ENCODE measurements at regions not wholly inside any gene's neighbourhood (a gene's known extent, or its start where the extent isn't known, plus 50 kb on each side); places are given as distances from the start of the nearest gene placed in this dataset.

GRCh38 chr5:81898403-81898802 is 73.4 kb upstream of the ATG10 start:
- no peak overlapping the region for H3K4me3 ChIP-seq
- H3K4me1 ChIP-seq = no peaks in the 10 kb centered on the region
- peaks cover 0 to 3% (median 0%) of the 10 kb centered on the region in 4 donors for H3K9me3 ChIP-seq
- no peak for DNase-seq
- H3K27ac ChIP-seq = no peak overlapping the region
- H3K36me3 ChIP-seq = no peaks in the 10 kb centered on the region
- TF ChIP-seq, protein P1, sequence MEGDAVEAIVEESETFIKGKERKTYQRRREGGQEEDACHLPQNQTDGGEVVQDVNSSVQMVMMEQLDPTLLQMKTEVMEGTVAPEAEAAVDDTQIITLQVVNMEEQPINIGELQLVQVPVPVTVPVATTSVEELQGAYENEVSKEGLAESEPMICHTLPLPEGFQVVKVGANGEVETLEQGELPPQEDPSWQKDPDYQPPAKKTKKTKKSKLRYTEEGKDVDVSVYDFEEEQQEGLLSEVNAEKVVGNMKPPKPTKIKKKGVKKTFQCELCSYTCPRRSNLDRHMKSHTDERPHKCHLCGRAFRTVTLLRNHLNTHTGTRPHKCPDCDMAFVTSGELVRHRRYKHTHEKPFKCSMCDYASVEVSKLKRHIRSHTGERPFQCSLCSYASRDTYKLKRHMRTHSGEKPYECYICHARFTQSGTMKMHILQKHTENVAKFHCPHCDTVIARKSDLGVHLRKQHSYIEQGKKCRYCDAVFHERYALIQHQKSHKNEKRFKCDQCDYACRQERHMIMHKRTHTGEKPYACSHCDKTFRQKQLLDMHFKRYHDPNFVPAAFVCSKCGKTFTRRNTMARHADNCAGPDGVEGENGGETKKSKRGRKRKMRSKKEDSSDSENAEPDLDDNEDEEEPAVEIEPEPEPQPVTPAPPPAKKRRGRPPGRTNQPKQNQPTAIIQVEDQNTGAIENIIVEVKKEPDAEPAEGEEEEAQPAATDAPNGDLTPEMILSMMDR (IDR thresholded peaks at IDR 0.05) = no peak
- H3K27me3 ChIP-seq = no peaks in the 10 kb centered on the region

- H3K4me1 ChIP-seq = no peaks in the 10 kb centered on the region
- no peak overlapping the region for H3K27ac ChIP-seq
- no peaks in the 10 kb centered on the region for H3K27me3 ChIP-seq
- no peak for TF ChIP-seq POLR2A (IDR thresholded peaks at IDR 0.05)
- TF ChIP-seq, protein P1 (IDR thresholded peaks at IDR 0.05) = no peak
- DNase-seq = no peak
- peaks cover 0 to 3% (median 0%) of the 10 kb centered on the region in 4 donors for H3K9me3 ChIP-seq
- H3K36me3 ChIP-seq = no peaks in the 10 kb centered on the region
- H3K4me3 ChIP-seq = no peak overlapping the region
Measured at GRCh38 chr5:81896764-81897163, 75.1 kb upstream of the ATG10 start.

DNA sequence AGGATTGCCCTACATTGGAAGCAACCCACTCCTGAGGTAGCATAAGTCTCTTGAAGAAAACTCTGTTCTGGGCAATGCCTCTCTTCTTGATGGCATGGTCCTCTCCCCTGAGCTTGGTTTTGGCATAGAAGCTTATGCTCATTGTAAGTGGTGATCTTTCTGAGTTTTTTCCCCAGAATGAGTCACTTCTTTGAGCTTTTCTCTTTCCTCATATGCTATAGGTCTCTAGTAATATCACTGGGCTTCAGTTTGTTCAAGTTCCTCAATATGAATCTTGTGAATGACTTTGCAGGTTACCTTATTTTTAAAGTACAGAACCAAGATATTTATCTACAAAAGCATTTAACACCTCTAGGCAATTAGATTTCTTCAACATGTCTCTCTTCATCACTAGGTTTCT is 76.5 kb upstream of the ATG10 start:
- Histone ChIP-seq H3K27me3 (no peaks in the 10 kb centered on the region), H3K27ac (no peak overlapping the region), H3K9me3 (no peaks in the 10 kb centered on the region), H3K4me3 (no peak overlapping the region), H3K4me1 (no peaks in the 10 kb centered on the region), H3K36me3 (no peaks in the 10 kb centered on the region)
- DNase-seq = no peak
- no peak for TF ChIP-seq POLR2A (IDR thresholded peaks at IDR 0.05)
- TF ChIP-seq, protein P1 (IDR thresholded peaks at IDR 0.05) = no peak

DNA sequence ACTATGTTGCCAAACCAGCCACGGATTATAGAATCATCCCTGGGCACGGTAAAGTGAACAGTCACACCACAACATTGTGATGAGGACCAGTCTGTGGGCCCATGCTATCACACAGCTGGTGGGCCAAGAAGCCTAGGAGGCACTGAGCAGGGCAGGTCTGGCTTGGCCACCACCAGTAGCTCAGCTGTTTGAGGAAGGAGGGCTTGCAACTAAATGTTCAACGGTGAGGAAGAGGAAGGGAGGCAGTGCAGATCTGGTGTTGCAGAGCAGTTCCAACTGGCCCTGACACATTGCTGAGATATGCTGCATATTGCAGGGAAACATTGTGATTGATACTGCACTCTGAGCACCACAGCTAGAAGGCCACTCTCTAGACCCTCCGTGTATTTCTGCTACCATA is 77.9 kb upstream of the ATG10 start:
- H3K9me3 ChIP-seq = no peaks in the 10 kb centered on the region
- H3K4me1 ChIP-seq = no peaks in the 10 kb centered on the region
- no peaks in the 10 kb centered on the region for H3K36me3 ChIP-seq
- no peak for TF ChIP-seq POLR2A (IDR thresholded peaks at IDR 0.05)
- TF ChIP-seq, protein P1 (IDR thresholded peaks at IDR 0.05) = no peak
- no peak for DNase-seq
- no peak overlapping the region for H3K27ac ChIP-seq
- H3K4me3 ChIP-seq = no peak overlapping the region
- H3K27me3 ChIP-seq = no peaks in the 10 kb centered on the region

GRCh38 chr5:81884871-81885270 is 87.0 kb upstream of the ATG10 start:
- Histone ChIP-seq H3K36me3 (no peaks in the 10 kb centered on the region), H3K4me3 (no peak overlapping the region), H3K27ac (no peak overlapping the region), H3K9me3 (no peaks in the 10 kb centered on the region), H3K27me3 (no peaks in the 10 kb centered on the region), H3K4me1 (no peaks in the 10 kb centered on the region)
- TF ChIP-seq, protein P1 (IDR thresholded peaks at IDR 0.05) = no peak
- TF ChIP-seq POLR2A (IDR thresholded peaks at IDR 0.05) = no peak
- DNase-seq = no peak

GRCh38 chr5:81883371-81883770 is 88.5 kb upstream of the ATG10 start:
- H3K27ac ChIP-seq = no peak overlapping the region
- no peak for DNase-seq
- no peaks in the 10 kb centered on the region for H3K36me3 ChIP-seq
- H3K4me3 ChIP-seq = no peak overlapping the region
- H3K27me3 ChIP-seq = no peaks in the 10 kb centered on the region
- H3K4me1 ChIP-seq = no peaks in the 10 kb centered on the region
- TF ChIP-seq POLR2A (IDR thresholded peaks at IDR 0.05) = no peak
- TF ChIP-seq, protein P1 (IDR thresholded peaks at IDR 0.05) = no peak
- H3K9me3 ChIP-seq = no peaks in the 10 kb centered on the region
